ENCODE measurements at regions not wholly inside any gene's neighbourhood (a gene's known extent, or its start where the extent isn't known, plus 50 kb on each side); places are given as distances from the start of the nearest gene placed in this dataset.

DNA sequence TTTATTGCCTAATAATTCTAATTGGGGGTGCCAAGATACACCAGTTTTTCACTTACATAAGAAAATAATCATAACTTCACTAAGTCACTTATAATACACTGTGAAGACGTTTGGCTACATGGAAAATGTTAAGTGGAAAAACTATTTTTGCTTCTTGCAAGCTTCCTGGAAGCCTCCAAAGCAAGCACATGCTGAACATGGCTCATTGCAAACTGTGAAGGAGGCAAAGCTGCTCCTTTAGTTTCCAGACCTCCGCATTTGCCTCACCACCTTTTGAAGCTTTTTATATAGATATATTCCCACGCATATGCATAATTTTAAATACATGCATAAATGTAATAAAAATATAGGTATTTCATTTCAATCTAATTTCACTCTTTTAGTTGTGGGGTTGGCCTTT lies 285.6 kb upstream of the PRDM9 start:
- TF ChIP-seq, protein P1, sequence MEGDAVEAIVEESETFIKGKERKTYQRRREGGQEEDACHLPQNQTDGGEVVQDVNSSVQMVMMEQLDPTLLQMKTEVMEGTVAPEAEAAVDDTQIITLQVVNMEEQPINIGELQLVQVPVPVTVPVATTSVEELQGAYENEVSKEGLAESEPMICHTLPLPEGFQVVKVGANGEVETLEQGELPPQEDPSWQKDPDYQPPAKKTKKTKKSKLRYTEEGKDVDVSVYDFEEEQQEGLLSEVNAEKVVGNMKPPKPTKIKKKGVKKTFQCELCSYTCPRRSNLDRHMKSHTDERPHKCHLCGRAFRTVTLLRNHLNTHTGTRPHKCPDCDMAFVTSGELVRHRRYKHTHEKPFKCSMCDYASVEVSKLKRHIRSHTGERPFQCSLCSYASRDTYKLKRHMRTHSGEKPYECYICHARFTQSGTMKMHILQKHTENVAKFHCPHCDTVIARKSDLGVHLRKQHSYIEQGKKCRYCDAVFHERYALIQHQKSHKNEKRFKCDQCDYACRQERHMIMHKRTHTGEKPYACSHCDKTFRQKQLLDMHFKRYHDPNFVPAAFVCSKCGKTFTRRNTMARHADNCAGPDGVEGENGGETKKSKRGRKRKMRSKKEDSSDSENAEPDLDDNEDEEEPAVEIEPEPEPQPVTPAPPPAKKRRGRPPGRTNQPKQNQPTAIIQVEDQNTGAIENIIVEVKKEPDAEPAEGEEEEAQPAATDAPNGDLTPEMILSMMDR (conservative IDR thresholded peaks at IDR 0.05; ENCODE audit: low read length), result no peak
- no peak for DNase-seq (ENCODE audit: low read depth)
- H3K4me3 ChIP-seq (ENCODE audit: low read length), result no peak overlapping the region

DNA sequence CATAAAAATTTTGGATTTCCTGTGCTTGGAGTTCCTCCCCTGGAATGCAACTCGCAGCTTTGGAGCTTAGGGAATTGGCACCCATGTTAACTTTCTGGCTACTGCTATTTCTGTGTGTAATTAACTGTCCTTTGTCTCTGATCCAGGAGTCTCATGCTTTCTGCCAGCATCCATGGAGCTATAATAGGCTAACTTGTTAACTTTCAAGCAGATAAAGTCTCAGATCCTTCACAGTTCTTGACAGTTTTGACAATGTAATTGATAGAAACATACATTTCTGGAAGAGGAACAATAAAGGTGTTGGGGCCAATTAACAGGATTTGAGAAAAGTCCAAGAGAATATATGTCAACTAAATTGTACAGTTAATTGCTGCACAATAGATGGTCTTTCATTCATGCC lies 290.2 kb upstream of the PRDM9 start:
- TF ChIP-seq, protein P1 (conservative IDR thresholded peaks at IDR 0.05; ENCODE audit: low read length), result no peak
- no peak overlapping the region for H3K4me3 ChIP-seq (ENCODE audit: low read length)
- DNase-seq (ENCODE audit: low read depth), result no peak

DNA sequence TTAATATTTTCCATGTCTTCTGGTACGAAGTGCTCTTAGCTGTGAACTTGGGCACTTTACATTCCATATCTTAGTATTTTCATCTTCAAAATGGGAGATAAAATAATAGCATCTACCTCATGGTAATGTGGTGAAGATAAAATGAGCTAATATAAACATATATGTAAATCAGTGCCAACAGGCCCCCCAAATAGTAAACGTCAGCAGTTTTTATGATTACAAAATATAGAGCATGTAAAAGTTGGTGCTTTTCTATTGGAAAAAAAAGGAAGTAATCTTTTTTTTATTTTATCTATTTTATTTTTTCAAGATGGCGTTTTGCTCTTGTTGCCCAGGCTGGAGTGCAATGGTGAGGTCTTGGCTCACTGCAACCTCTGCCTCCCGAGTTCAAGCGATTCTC lies 291.1 kb upstream of the PRDM9 start:
- DNase-seq (ENCODE audit: low read depth), result no peak
- H3K4me3 ChIP-seq (ENCODE audit: low read length), result no peak overlapping the region
- TF ChIP-seq, protein P1 (conservative IDR thresholded peaks at IDR 0.05; ENCODE audit: low read length), result no peak

DNA sequence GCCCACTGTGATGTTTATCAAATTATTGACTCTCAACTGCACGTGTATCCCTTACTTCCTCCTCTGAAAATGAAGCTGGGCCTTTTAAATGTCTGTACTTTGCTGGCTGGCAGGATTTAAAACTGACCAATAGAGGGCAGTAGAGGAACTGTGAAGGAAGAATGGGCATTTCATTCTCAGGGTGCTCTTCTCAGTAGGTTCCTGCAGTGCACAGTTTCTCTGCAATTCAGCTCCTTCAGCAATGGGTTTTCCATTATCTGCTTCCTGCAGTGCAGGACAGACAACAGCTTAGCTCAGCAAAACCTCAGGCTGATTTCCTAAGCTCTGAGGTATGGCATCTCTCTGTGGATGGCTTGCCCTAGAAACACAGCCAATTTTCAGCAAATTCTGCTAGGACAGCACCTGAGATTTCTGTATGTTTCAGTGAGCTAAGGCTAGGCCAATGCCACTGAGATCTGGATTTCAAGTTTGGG lies 298.4 kb upstream of the PRDM9 start:
- DNase-seq (ENCODE audit: low read depth), result no peak
- H3K4me3 ChIP-seq (ENCODE audit: low read length), result no peak overlapping the region
- TF ChIP-seq, protein P1 (conservative IDR thresholded peaks at IDR 0.05; ENCODE audit: low read length), result peak; percentile 21; the same call in 1 of the 2 replicates

DNA sequence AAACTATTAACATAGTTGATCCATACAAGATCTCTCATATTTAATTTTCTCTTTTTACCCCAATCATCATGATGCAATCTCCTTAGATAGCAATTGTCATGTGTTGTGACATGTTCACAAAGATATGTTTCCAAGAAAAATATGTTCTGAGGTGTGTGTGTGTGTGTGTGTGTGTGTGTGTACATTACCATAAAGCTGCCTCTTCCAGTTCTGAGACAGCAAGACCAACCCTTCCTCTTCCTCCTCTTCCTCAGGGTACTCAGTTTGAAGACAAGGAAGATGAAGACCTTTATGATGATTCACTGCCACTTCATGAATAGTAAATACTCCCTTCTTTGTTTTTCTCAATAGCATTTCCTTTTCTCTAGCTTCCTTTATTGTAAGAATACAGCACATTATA lies 303.3 kb upstream of the PRDM9 start:
- H3K4me3 ChIP-seq (ENCODE audit: low read length), result no peak overlapping the region
- no peak for DNase-seq (ENCODE audit: low read depth)
- TF ChIP-seq, protein P1 (conservative IDR thresholded peaks at IDR 0.05; ENCODE audit: low read length), result no peak

DNA sequence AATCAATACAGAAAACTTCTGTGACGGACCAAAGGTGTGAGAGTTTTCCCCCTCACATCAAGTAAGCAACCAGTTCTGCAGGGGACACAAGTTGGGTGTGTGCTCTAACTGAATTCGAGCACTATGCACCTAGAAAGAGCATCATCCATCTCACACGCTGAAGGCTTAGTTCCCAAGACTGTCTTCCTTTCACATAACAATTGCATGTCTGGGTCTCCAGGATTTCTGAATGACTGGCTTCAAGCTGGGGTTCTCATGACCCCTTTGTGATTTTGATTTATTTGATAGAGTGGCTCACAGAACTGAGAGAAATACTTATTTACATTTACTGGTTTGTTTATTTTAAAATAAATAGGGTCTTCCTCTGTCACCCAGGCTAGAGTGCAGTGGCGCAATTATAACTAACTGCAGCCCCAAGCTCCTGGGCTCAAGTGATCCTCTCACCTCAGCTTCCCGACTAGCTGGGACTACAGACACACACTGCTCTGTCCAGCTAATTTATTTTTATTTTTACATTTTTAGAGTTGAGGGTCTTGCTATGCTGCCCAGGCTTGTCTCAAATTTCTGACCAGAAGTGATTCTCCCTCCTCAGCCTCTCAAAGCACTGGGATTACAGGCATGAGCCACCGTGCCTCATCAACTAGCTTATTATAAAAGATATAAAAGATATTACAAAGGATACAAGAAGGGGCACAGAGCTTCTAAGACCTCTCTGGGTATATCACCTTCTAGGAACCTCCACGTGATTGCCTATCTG lies 316.7 kb upstream of the CDH12 start:
- TF ChIP-seq, protein P1 (conservative IDR thresholded peaks at IDR 0.05; ENCODE audit: low read length), result no peak
- no peak for DNase-seq (ENCODE audit: low read depth)
- no peak overlapping the region for H3K4me3 ChIP-seq (ENCODE audit: low read length)

DNA sequence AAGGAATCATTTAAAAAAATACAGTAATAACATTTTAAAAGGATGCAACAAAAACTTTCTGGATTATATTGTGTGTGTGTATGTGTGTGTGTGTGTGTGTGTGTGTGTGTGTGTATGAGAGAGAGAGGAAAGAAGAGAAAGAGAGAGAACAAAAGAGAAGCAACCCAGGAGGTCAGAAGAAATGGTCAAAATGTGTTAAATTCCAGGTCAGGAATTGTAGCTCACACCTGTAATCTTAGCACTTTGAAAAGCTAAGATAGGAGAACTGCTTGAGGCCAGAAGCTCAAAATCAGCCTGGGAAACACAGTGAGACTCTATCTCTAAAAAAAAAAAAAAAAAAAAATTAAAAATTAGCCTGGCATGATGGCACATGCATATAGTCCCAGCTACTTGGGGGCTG lies 311.8 kb upstream of the CDH12 start:
- DNase-seq (ENCODE audit: low read depth), result no peak
- H3K4me3 ChIP-seq (ENCODE audit: low read length), result no peak overlapping the region
- TF ChIP-seq, protein P1 (conservative IDR thresholded peaks at IDR 0.05; ENCODE audit: low read length), result no peak

All from AG10803 (cell line).